Osteocyte (in vitro differentiated cells): ENCODE measurements at regions not wholly inside any gene's neighbourhood (a gene's known extent, or its start where the extent isn't known, plus 50 kb on each side); places are given as distances from the start of the nearest gene placed in this dataset.
A peak's percentile ranks its signal among the peaks of the same experiment; 100 is the strongest.

Experiments
- DNase-seq: peaks from one replicate; pipeline ENCODE4 v3.0.0; 2021; ENCODE audit warnings: mixed read lengths; ENCODE audit not compliant: unreplicated experiment; ENCODE audit errors: extremely low spot score
- H3K27ac Mint-ChIP-seq: one replicate; pipeline ENCODE4 v1.8.0; 2021; ENCODE audit warnings: mild to moderate bottlenecking, mixed read lengths; ENCODE audit not compliant: unreplicated experiment
- H3K27me3 Mint-ChIP-seq: one replicate; pipeline ENCODE4 v1.8.0; 2021; ENCODE audit warnings: mixed read lengths; ENCODE audit not compliant: unreplicated experiment
- H3K36me3 Mint-ChIP-seq: one replicate; pipeline ENCODE4 v1.8.0; 2021; ENCODE audit warnings: mixed read lengths; ENCODE audit not compliant: unreplicated experiment
- H3K4me1 Mint-ChIP-seq: one replicate; pipeline ENCODE4 v1.8.0; 2021; ENCODE audit warnings: mixed read lengths; ENCODE audit not compliant: unreplicated experiment
- H3K4me3 Mint-ChIP-seq: one replicate; pipeline ENCODE4 v1.8.0; 2021; ENCODE audit warnings: mild to moderate bottlenecking, moderate library complexity, mixed read lengths; ENCODE audit not compliant: unreplicated experiment
- H3K9me3 Mint-ChIP-seq: one replicate; pipeline ENCODE4 v1.8.0; 2021; ENCODE audit warnings: mixed read lengths; ENCODE audit not compliant: unreplicated experiment
- TF ChIP-seq, protein P1 (sequence below): fragments of 200-600 bp; sonication (generic); IDR thresholded peaks from 2 replicates; pipeline ENCODE4 v1.5.0; 2021; ENCODE audit warnings: antibody characterized with exemption, mild to moderate bottlenecking, moderate library complexity

DNA sequence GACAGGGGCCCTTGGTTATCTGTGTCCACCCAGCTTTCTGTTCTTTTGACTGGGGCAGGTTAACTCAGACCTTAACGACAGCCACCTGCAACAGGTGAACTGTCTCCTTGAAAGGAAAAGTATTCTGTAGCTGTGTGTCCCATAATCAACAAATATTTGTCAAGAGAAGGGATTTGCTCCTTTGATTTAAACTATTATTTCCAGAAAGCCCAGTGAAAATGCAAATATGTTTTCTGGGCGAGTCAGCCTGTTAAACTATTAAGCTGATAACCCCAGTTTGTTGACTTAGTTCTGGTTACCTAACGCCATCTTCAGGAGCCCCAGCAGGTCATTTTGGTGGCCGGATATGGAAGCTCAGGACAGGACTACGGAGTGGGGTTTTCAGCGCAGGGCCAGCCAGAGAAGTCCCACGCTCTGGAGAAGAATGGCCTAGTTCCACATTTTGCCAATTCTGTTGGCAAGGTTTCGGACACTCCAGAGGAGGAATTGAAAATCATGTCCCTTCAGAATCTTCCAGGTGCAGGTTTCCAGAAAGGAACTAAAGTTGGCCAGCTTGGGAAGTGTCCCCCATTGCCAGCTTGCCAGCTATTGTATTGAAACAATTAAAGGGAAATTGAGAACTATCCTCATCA, 54.5 kb downstream of the ADRA2A start:
- H3K27me3 Mint-ChIP-seq, result peaks cover 19% of the 10 kb centered on the region
- H3K9me3 Mint-ChIP-seq, result no peaks in the 10 kb centered on the region
- H3K4me3 Mint-ChIP-seq, result no peak overlapping the region
- TF ChIP-seq, protein P1, sequence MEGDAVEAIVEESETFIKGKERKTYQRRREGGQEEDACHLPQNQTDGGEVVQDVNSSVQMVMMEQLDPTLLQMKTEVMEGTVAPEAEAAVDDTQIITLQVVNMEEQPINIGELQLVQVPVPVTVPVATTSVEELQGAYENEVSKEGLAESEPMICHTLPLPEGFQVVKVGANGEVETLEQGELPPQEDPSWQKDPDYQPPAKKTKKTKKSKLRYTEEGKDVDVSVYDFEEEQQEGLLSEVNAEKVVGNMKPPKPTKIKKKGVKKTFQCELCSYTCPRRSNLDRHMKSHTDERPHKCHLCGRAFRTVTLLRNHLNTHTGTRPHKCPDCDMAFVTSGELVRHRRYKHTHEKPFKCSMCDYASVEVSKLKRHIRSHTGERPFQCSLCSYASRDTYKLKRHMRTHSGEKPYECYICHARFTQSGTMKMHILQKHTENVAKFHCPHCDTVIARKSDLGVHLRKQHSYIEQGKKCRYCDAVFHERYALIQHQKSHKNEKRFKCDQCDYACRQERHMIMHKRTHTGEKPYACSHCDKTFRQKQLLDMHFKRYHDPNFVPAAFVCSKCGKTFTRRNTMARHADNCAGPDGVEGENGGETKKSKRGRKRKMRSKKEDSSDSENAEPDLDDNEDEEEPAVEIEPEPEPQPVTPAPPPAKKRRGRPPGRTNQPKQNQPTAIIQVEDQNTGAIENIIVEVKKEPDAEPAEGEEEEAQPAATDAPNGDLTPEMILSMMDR, result no peak
- DNase-seq, result peak; percentile 56
- no peak overlapping the region for H3K27ac Mint-ChIP-seq
- no peaks in the 10 kb centered on the region for H3K36me3 Mint-ChIP-seq
- H3K4me1 Mint-ChIP-seq, result no peaks in the 10 kb centered on the region

DNA sequence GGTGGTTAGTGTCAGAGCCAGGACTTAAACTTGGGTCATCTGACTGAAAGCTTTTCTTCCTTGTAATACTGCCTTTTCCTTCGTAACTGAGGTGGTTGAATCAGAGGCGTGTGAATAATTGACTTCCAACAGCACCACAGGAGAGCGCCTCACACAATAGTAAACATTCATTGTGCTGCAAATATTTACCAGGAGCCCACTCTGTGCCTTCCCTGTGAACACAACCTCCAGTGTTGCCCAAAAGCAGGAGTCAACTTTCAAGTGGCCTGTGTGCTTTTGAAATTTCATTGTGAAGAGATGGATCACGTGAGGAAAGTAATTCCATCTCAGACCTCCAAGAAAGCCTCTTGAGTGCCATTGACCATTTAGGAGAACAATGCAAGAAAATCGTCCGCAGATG, 60.2 kb downstream of the ADRA2A start:
- Mint-ChIP-seq H3K27ac (no peak overlapping the region), H3K27me3 (peaks cover 32% of the 10 kb centered on the region)
- TF ChIP-seq, protein P1, result no peak

DNA sequence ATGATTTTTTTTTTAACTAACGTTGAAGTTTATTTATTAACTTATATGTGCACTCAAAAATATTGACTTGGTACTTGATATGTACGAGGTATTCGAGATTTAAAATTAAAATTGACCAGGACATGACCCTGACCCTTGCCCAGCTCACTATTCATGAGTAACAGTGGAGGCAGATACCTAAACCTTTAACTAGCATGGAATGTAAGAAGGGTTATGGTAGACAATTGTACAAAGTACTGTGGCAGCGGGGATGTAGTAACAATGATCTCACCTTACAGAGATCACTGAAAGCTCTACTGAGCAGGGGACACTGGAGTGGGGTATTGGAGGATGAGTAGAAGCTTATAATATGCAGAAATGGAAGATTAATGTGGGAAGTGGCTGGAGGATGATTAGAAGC, 60.8 kb downstream of the ADRA2A start:
- no peak overlapping the region for H3K4me3 Mint-ChIP-seq
- no peak for DNase-seq
- peaks cover 33% of the 10 kb centered on the region for H3K27me3 Mint-ChIP-seq
- H3K4me1 Mint-ChIP-seq, result no peaks in the 10 kb centered on the region
- no peaks in the 10 kb centered on the region for H3K36me3 Mint-ChIP-seq
- no peaks in the 10 kb centered on the region for H3K9me3 Mint-ChIP-seq
- no peak overlapping the region for H3K27ac Mint-ChIP-seq
- TF ChIP-seq, protein P1, result no peak

More for the DNA sequence above, 60.2 kb downstream of the ADRA2A start:
- DNase-seq, result peak; percentile 30
- Mint-ChIP-seq H3K36me3 (no peaks in the 10 kb centered on the region), H3K4me1 (no peaks in the 10 kb centered on the region), H3K9me3 (no peaks in the 10 kb centered on the region), H3K4me3 (no peak overlapping the region)

DNA sequence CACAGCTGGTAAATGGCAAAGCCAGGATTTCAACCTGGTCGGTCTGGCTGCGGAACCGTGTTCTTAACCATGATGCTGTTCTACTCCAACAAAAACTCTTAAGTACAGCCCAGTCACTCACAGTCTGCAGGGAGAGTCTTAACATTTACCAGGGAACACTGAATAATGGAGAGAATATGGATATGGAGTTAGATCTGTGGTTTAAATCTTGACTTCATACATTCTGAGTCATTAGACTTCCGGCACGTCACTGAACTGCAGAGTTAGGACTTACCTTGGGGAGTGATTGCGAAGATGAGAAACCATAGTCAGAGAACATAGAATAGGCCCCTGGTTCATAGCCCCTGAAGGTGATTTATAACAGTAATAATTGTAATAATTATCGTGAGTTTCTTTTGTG, 61.7 kb downstream of the ADRA2A start:
- no peaks in the 10 kb centered on the region for H3K36me3 Mint-ChIP-seq
- TF ChIP-seq, protein P1, result no peak
- no peak for DNase-seq
- H3K27me3 Mint-ChIP-seq, result peaks cover 29% of the 10 kb centered on the region
- H3K4me3 Mint-ChIP-seq, result no peak overlapping the region
- no peaks in the 10 kb centered on the region for H3K9me3 Mint-ChIP-seq
- H3K27ac Mint-ChIP-seq, result no peak overlapping the region
- H3K4me1 Mint-ChIP-seq, result no peaks in the 10 kb centered on the region

GRCh38 chr10:111139567-111139966, 62.7 kb downstream of the ADRA2A start:
- no peaks in the 10 kb centered on the region for H3K4me1 Mint-ChIP-seq
- H3K36me3 Mint-ChIP-seq, result no peaks in the 10 kb centered on the region
- peaks cover 24% of the 10 kb centered on the region for H3K27me3 Mint-ChIP-seq
- no peak overlapping the region for H3K4me3 Mint-ChIP-seq
- TF ChIP-seq, protein P1, result no peak
- H3K27ac Mint-ChIP-seq, result no peak overlapping the region
- DNase-seq, result no peak
- H3K9me3 Mint-ChIP-seq, result no peaks in the 10 kb centered on the region
